ENCODE measurements at regions not wholly inside any gene's neighbourhood (a gene's known extent, or its start where the extent isn't known, plus 50 kb on each side); places are given as distances from the start of the nearest gene placed in this dataset.

GRCh38 chr4:77232653-77233052 is 75.6 kb downstream of the CCNG2 start:
- TF ChIP-seq POLR2AphosphoS5 (IDR thresholded peaks at IDR 0.05; ENCODE audit: low read depth, low read length) (no peak), TAF1 (IDR thresholded peaks at IDR 0.05; ENCODE audit: borderline replicate concordance, insufficient read depth, low read length) (no peak), SIN3A (IDR thresholded peaks at IDR 0.05; ENCODE audit: borderline replicate concordance, insufficient read depth, low read length) (no peak), REST (IDR thresholded peaks at IDR 0.05; ENCODE audit: insufficient read depth in 1 of 2, low read depth in 2 of 2, low read length in 2 of 2) (no peak), FOXP2 (optimal IDR thresholded peaks at IDR 0.05; ENCODE audit: borderline replicate concordance, extremely low read depth, extremely low read length, insufficient read depth) (no peak)

GRCh38 chr4:77235289-77235854 is 78.4 kb downstream of the CCNG2 start:
- TF ChIP-seq POLR2AphosphoS5 (IDR thresholded peaks at IDR 0.05; ENCODE audit: low read depth, low read length) (no peak), TAF1 (IDR thresholded peaks at IDR 0.05; ENCODE audit: borderline replicate concordance, insufficient read depth, low read length) (no peak), SIN3A (IDR thresholded peaks at IDR 0.05; ENCODE audit: borderline replicate concordance, insufficient read depth, low read length) (no peak), FOXP2 (optimal IDR thresholded peaks at IDR 0.05; ENCODE audit: borderline replicate concordance, extremely low read depth, extremely low read length, insufficient read depth) (no peak), REST (IDR thresholded peaks at IDR 0.05; ENCODE audit: insufficient read depth in 1 of 2, low read depth in 2 of 2, low read length in 2 of 2) (no peak)

DNA sequence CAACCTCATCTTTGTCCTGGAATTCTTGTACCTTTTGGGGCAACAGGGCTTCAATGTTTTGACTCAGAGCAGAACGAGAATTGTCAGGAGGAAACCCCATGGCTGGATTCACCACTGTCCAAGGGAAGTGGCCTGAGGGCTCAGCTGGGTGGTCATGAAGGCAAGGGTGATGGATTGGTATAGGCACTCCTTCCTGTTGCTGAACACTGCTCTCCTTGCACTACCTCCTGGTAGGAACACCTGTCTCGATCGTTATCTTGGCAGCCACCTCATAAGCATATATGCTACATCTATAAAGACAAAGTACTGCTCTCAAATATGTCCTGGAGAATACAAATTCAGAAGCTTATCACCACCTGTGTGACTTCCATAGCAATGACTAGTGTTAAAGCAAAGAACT is 79.8 kb downstream of the CCNG2 start:
- TF ChIP-seq FOXP2 (optimal IDR thresholded peaks at IDR 0.05; ENCODE audit: borderline replicate concordance, extremely low read depth, extremely low read length, insufficient read depth) (no peak), SIN3A (IDR thresholded peaks at IDR 0.05; ENCODE audit: borderline replicate concordance, insufficient read depth, low read length) (no peak), REST (IDR thresholded peaks at IDR 0.05; ENCODE audit: insufficient read depth in 1 of 2, low read depth in 2 of 2, low read length in 2 of 2) (no peak), POLR2AphosphoS5 (IDR thresholded peaks at IDR 0.05; ENCODE audit: low read depth, low read length) (no peak), TAF1 (IDR thresholded peaks at IDR 0.05; ENCODE audit: borderline replicate concordance, insufficient read depth, low read length) (no peak)

- TF ChIP-seq SIN3A (IDR thresholded peaks at IDR 0.05; ENCODE audit: borderline replicate concordance, insufficient read depth, low read length) (no peak), POLR2AphosphoS5 (IDR thresholded peaks at IDR 0.05; ENCODE audit: low read depth, low read length) (no peak), FOXP2 (optimal IDR thresholded peaks at IDR 0.05; ENCODE audit: borderline replicate concordance, extremely low read depth, extremely low read length, insufficient read depth) (no peak), REST (IDR thresholded peaks at IDR 0.05; ENCODE audit: insufficient read depth in 1 of 2, low read depth in 2 of 2, low read length in 2 of 2) (no peak), TAF1 (IDR thresholded peaks at IDR 0.05; ENCODE audit: borderline replicate concordance, insufficient read depth, low read length) (no peak)
Observed at GRCh38 chr4:77240469-77241066, 83.6 kb downstream of the CCNG2 start.

Data from PFSK-1 (cell line).